Upper lobe of left lung (tissue), 4 donors: ENCODE measurements at regions not wholly inside any gene's neighbourhood (a gene's known extent, or its start where the extent isn't known, plus 50 kb on each side); places are given as distances from the start of the nearest gene placed in this dataset.

ENCODE experiments used
- POLR2A ChIP-seq, 4 donors: fragments of 450-650 bp; IDR thresholded peaks; one replicate each; pipeline ENCODE4 v1.5.1; 2016 to 2017; ENCODE audit warnings: antibody characterized with exemption in 4 of 4, mild to moderate bottlenecking in 2 of 4
- POLR2AphosphoS5 ChIP-seq, 2 donors: sonication (generic); formaldehyde crosslinking; IDR thresholded peaks; one replicate each; pipeline ENCODE4 v1.5.1; 2017; ENCODE audit warnings: antibody characterized with exemption in 2 of 2
- TF ChIP-seq, protein P1 (sequence below), 6 experiments: fragments of 450-650 bp in 4 of 6; fragments of 200-600 bp in 2 of 6; sonication (generic) in 2 of 6; IDR thresholded peaks; one replicate each; pipeline ENCODE4 v1.5.1; 2016 to 2019; ENCODE audit warnings: antibody characterized with exemption in 6 of 6

- TF ChIP-seq, protein P1, sequence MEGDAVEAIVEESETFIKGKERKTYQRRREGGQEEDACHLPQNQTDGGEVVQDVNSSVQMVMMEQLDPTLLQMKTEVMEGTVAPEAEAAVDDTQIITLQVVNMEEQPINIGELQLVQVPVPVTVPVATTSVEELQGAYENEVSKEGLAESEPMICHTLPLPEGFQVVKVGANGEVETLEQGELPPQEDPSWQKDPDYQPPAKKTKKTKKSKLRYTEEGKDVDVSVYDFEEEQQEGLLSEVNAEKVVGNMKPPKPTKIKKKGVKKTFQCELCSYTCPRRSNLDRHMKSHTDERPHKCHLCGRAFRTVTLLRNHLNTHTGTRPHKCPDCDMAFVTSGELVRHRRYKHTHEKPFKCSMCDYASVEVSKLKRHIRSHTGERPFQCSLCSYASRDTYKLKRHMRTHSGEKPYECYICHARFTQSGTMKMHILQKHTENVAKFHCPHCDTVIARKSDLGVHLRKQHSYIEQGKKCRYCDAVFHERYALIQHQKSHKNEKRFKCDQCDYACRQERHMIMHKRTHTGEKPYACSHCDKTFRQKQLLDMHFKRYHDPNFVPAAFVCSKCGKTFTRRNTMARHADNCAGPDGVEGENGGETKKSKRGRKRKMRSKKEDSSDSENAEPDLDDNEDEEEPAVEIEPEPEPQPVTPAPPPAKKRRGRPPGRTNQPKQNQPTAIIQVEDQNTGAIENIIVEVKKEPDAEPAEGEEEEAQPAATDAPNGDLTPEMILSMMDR (IDR thresholded peaks at IDR 0.05), result no peak
- no peak for TF ChIP-seq POLR2A (IDR thresholded peaks at IDR 0.05)
- TF ChIP-seq POLR2AphosphoS5 (IDR thresholded peaks at IDR 0.05), result no peak
These were observed 364.3 kb downstream of the RNF144A start for GRCh38 chr2:7281231-7282201.
